Adipocyte (in vitro differentiated cells): ENCODE measurements at regions not wholly inside any gene's neighbourhood (a gene's known extent, or its start where the extent isn't known, plus 50 kb on each side); places are given as distances from the start of the nearest gene placed in this dataset.

Experiments
- DNase-seq: peaks from one replicate; pipeline ENCODE4 v3.0.0-alpha.2; 2015; ENCODE audit warnings: low read depth
- H3K27me3 ChIP-seq: replicated peaks from 2 replicates; pipeline ENCODE4 v1.7.0; 2013; ENCODE audit warnings: mild to moderate bottlenecking, low read length, moderate library complexity; ENCODE audit not compliant: control insufficient read depth, insufficient read depth
- H3K36me3 ChIP-seq: 2 replicates; pipeline ENCODE4 v1.7.0; 2013; ENCODE audit warnings: low read length, mild to moderate bottlenecking, moderate library complexity; ENCODE audit not compliant: control insufficient read depth, insufficient read depth, severe bottlenecking
- H3K4me1 ChIP-seq: 2 replicates; pipeline ENCODE4 v1.7.0; 2013; ENCODE audit warnings: mild to moderate bottlenecking, low read length, moderate library complexity; ENCODE audit not compliant: control insufficient read depth, insufficient read depth
- H3K4me3 ChIP-seq: 2 replicates; pipeline ENCODE4 v1.7.0; 2013; ENCODE audit warnings: mild to moderate bottlenecking, low read length, moderate library complexity
- H3K9ac ChIP-seq: 2 replicates; pipeline ENCODE4 v1.7.0; 2013; ENCODE audit warnings: mild to moderate bottlenecking, low read length, moderate library complexity
- H3K9me3 ChIP-seq: 2 replicates; pipeline ENCODE4 v1.7.0; 2013; ENCODE audit warnings: mild to moderate bottlenecking, low read length, moderate library complexity; ENCODE audit not compliant: control insufficient read depth

DNA sequence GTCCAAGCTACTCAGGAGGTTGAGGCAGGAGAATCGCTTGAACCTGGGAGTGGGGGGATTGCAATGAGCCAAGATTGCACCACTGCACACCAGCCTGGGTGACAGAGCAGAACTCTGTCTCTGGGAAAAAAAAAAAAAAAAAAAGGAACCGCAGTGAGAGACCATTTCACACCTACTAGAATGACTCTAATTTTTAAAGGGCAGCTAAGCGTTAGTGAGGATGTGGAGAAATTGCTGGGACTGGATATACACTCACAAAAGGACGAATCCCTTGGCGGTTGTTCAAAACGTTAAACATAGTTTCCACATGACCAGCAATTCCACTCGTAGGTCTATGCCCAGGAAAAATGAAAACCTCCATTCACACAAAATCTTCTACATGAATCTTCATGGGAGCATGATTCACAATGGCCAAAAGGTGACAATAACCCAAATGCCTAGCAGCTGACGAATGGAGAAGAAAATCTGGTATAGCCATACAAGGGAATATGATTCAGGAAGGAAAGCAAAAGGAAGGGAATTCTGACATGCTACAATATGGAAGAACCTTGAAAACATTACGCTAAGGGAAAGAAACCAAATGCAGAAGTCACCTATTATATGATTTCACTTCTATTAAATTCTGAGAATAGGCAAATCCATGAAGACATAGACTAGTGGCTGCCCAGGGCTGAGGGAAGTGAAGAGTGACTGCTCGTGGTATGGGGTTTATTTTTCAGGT lies 127.0 kb downstream of the CHSY1 start:
- H3K9me3 ChIP-seq: no peaks in the 10 kb centered on the region
- H3K4me1 ChIP-seq: peaks cover 47% of the 10 kb centered on the region
- DNase-seq: peak; percentile 73
- no peak overlapping the region for H3K4me3 ChIP-seq
- no peaks in the 10 kb centered on the region for H3K27me3 ChIP-seq
- no peak overlapping the region for H3K9ac ChIP-seq
- H3K36me3 ChIP-seq: no peaks in the 10 kb centered on the region

DNA sequence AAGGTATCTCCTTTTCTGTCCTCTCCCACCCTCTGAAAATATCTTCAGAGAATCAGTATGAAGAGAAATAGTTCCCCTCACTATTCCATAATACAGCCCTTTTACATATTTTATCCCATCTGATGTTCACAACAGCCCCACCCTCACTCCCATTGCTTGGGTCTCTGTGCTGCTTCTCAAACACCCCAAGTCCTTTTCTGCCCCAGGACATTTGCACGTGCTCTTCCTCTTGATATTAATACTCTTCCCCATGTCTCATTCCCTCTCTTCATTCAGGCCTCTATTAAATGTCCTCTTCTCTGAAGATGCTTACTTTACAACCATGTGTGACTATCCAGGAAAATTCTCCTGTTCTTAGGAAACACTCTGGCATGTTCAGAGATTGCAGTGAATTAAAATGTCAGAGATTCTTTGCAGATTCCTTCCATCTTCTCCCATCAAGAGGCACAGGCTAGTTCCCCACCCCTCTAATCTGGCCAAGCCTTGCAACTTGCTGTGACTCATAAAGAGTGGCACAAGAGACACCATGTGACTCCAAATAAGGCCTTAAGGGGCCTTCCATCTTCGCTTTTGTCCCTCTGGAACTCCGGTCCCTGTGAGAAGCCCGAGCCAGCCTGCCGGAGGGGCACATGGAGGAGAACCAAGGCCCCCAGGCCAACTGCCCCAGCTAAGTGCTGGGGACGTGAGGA lies 128.5 kb downstream of the CHSY1 start:
- H3K4me3 ChIP-seq: no peak overlapping the region
- no peaks in the 10 kb centered on the region for H3K36me3 ChIP-seq
- peak; percentile 47 for DNase-seq
- no peak overlapping the region for H3K9ac ChIP-seq
- no peaks in the 10 kb centered on the region for H3K9me3 ChIP-seq
- no peaks in the 10 kb centered on the region for H3K27me3 ChIP-seq
- H3K4me1 ChIP-seq: peaks cover 41% of the 10 kb centered on the region

DNA sequence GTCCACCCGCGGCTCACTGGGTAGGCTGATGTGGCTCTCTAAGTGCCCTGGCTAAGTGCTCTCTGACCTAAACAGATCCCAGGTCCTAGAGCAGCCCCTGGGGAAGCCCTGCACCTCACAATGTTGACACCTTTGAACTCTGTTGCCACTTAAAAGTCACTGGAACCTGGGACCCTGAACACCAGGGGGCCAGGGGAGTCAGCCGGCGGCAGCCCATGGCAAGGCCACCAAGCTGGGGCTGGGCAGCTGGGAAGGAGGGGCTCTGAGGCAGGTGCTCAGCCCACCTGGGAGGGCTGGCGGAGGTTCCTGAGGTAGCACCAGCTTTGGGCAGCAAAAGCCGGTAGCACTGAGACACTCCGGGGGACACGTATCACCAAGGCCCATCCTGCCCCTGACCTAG lies 129.0 kb downstream of the CHSY1 start:
- no peaks in the 10 kb centered on the region for H3K9me3 ChIP-seq
- H3K27me3 ChIP-seq: no peaks in the 10 kb centered on the region
- H3K9ac ChIP-seq: no peak overlapping the region
- DNase-seq: no peak
- no peak overlapping the region for H3K4me3 ChIP-seq
- H3K4me1 ChIP-seq: peaks cover 36% of the 10 kb centered on the region
- H3K36me3 ChIP-seq: no peaks in the 10 kb centered on the region

- H3K4me3 ChIP-seq: no peak overlapping the region
- H3K9me3 ChIP-seq: no peaks in the 10 kb centered on the region
- no peak for DNase-seq
- H3K4me1 ChIP-seq: peaks cover 31% of the 10 kb centered on the region
- no peaks in the 10 kb centered on the region for H3K27me3 ChIP-seq
- H3K9ac ChIP-seq: no peak overlapping the region
- no peaks in the 10 kb centered on the region for H3K36me3 ChIP-seq
Observed at GRCh38 chr15:101122266-101122665, 129.6 kb downstream of the CHSY1 start.

- peak overlapping the region; percentile 52 for H3K4me3 ChIP-seq
- no peaks in the 10 kb centered on the region for H3K36me3 ChIP-seq
- no peaks in the 10 kb centered on the region for H3K27me3 ChIP-seq
- H3K9me3 ChIP-seq: no peaks in the 10 kb centered on the region
- peaks cover 26% of the 10 kb centered on the region for H3K4me1 ChIP-seq
- peak overlapping the region; percentile 82 for H3K9ac ChIP-seq
- peak; percentile 66 for DNase-seq
Observed at GRCh38 chr15:101121511-101122090, 130.2 kb downstream of the CHSY1 start.

DNA sequence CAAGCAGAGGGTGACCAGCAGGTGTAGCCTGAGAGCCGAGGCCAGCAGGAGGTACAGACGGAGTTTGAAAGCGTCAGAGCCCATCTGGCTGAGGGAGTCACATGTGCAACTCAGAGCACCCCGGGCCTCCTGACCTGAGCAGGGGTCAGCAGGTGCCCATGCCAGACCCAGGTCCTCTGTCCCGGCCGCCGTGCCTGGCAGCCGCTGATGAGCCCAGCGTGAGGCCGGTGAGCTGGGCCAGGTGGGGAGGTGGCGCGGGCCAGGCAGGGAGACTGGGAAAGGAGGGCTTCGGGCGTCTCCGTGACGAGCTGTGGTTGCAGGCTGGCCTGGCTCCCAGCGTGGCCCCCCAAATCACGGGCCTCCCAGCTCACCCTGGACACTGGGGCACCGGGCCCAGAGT lies 130.9 kb downstream of the CHSY1 start:
- no peaks in the 10 kb centered on the region for H3K36me3 ChIP-seq
- H3K9me3 ChIP-seq: no peaks in the 10 kb centered on the region
- H3K4me3 ChIP-seq: no peak overlapping the region
- no peak for DNase-seq
- peak overlapping the region; percentile 82 for H3K9ac ChIP-seq
- H3K4me1 ChIP-seq: peaks cover 31% of the 10 kb centered on the region
- no peaks in the 10 kb centered on the region for H3K27me3 ChIP-seq

GRCh38 chr15:101120473-101120872 lies 131.4 kb downstream of the CHSY1 start:
- no peaks in the 10 kb centered on the region for H3K36me3 ChIP-seq
- H3K4me3 ChIP-seq: no peak overlapping the region
- DNase-seq: no peak
- H3K9me3 ChIP-seq: no peaks in the 10 kb centered on the region
- H3K9ac ChIP-seq: no peak overlapping the region
- no peaks in the 10 kb centered on the region for H3K27me3 ChIP-seq
- peaks cover 36% of the 10 kb centered on the region for H3K4me1 ChIP-seq
